ENCODE measurements at regions not wholly inside any gene's neighbourhood (a gene's known extent, or its start where the extent isn't known, plus 50 kb on each side); places are given as distances from the start of the nearest gene placed in this dataset.

DNA sequence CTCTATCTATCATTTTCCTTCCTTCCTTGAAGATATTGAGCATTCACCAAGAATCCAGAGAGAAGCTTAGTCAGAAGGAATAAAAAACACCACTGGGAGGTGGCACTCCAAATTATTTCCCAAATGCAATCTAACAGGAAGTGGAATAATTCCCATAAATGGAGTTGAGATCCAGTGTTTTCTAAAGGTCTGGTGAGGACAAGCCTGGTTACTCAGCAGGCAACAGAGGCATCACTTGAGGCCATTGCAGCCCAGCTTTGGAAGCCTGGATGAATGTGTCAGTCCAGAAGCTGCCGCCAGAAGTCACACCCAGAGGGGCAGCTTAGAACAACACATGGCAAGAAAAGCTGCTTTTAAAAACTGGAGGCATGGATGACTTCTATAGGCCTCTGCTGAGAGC lies 288.9 kb upstream of the KLF6 start:
- no peaks in the 10 kb centered on the region for H3K9me3 ChIP-seq (ENCODE audit: insufficient read depth, low read length)
- H2AFZ ChIP-seq (ENCODE audit: low read depth, low read length, severe bottlenecking): no peak overlapping the region
- no peak overlapping the region for H3K4me3 ChIP-seq (ENCODE audit: insufficient read depth, low read length, poor library complexity, severe bottlenecking)
- H3F3A ChIP-seq (ENCODE audit: insufficient read depth): no peaks in the 10 kb centered on the region
- H3K9me2 ChIP-seq (replicated peaks; ENCODE audit: insufficient read depth, low read length): no peaks in the 10 kb centered on the region
- H3K4me2 ChIP-seq (ENCODE audit: low read depth, low read length, poor library complexity, severe bottlenecking): no peak overlapping the region
- no peaks in the 10 kb centered on the region for H3K79me2 ChIP-seq (ENCODE audit: insufficient read depth, low read length)
- TF ChIP-seq, protein P1, sequence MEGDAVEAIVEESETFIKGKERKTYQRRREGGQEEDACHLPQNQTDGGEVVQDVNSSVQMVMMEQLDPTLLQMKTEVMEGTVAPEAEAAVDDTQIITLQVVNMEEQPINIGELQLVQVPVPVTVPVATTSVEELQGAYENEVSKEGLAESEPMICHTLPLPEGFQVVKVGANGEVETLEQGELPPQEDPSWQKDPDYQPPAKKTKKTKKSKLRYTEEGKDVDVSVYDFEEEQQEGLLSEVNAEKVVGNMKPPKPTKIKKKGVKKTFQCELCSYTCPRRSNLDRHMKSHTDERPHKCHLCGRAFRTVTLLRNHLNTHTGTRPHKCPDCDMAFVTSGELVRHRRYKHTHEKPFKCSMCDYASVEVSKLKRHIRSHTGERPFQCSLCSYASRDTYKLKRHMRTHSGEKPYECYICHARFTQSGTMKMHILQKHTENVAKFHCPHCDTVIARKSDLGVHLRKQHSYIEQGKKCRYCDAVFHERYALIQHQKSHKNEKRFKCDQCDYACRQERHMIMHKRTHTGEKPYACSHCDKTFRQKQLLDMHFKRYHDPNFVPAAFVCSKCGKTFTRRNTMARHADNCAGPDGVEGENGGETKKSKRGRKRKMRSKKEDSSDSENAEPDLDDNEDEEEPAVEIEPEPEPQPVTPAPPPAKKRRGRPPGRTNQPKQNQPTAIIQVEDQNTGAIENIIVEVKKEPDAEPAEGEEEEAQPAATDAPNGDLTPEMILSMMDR (IDR thresholded peaks at IDR 0.05; ENCODE audit: insufficient read depth, low read length, poor library complexity, severe bottlenecking): no peak
- no peak for TF ChIP-seq EZH2phosphoT487 (conservative IDR thresholded peaks at IDR 0.05; ENCODE audit: low read length)
- no peaks in the 10 kb centered on the region for H3K36me3 ChIP-seq (ENCODE audit: low read length)
- H3K27me3 ChIP-seq (ENCODE audit: low read length): no peaks in the 10 kb centered on the region
- no peak overlapping the region for H3K9ac ChIP-seq (ENCODE audit: low read length)
- H4K20me1 ChIP-seq (ENCODE audit: low read depth, low read length): no peaks in the 10 kb centered on the region
- no peak overlapping the region for H3K27ac ChIP-seq (ENCODE audit: low read depth, low read length)

- Histone ChIP-seq H3K9me3 (ENCODE audit: insufficient read depth, low read length) (no peaks in the 10 kb centered on the region), H3K9ac (ENCODE audit: low read length) (no peak overlapping the region), H3K36me3 (ENCODE audit: low read length) (no peaks in the 10 kb centered on the region), H3F3A (ENCODE audit: insufficient read depth) (no peaks in the 10 kb centered on the region), H4K20me1 (ENCODE audit: low read depth, low read length) (no peaks in the 10 kb centered on the region), H3K27me3 (ENCODE audit: low read length) (no peaks in the 10 kb centered on the region), H3K79me2 (ENCODE audit: insufficient read depth, low read length) (no peaks in the 10 kb centered on the region), H3K9me2 (replicated peaks; ENCODE audit: insufficient read depth, low read length) (no peaks in the 10 kb centered on the region), H3K4me2 (ENCODE audit: low read depth, low read length, poor library complexity, severe bottlenecking) (no peak overlapping the region), H2AFZ (ENCODE audit: low read depth, low read length, severe bottlenecking) (no peak overlapping the region), H3K27ac (ENCODE audit: low read depth, low read length) (no peak overlapping the region), H3K4me3 (ENCODE audit: insufficient read depth, low read length, poor library complexity, severe bottlenecking) (no peak overlapping the region)
- no peak for TF ChIP-seq EZH2phosphoT487 (conservative IDR thresholded peaks at IDR 0.05; ENCODE audit: low read length)
- TF ChIP-seq, protein P1 (IDR thresholded peaks at IDR 0.05; ENCODE audit: insufficient read depth, low read length, poor library complexity, severe bottlenecking): no peak
Measured at GRCh38 chr10:4070921-4071660, 286.1 kb upstream of the KLF6 start.

DNA sequence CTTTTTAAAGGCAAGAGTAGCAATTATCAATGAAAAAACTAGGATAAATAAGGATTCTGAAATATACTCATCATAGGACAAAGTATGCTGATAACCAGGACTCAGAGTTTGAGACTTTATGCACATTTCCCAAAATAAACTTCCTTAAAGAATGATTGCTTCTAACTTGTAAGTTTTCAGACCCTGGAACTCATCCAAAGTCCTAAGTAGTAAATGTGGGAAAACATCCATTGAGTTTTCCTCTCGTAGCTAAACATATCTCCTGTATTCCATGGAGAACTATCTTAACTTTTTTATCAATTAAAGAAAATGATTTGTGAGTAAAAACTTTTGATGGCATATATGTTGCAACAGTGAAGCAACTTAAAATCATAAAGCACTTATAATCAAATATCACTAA lies 285.2 kb upstream of the KLF6 start:
- no peak overlapping the region for H3K4me3 ChIP-seq (ENCODE audit: insufficient read depth, low read length, poor library complexity, severe bottlenecking)
- TF ChIP-seq, protein P1 (IDR thresholded peaks at IDR 0.05; ENCODE audit: insufficient read depth, low read length, poor library complexity, severe bottlenecking): no peak
- no peak for TF ChIP-seq EZH2phosphoT487 (conservative IDR thresholded peaks at IDR 0.05; ENCODE audit: low read length)
- H3K27ac ChIP-seq (ENCODE audit: low read depth, low read length): no peak overlapping the region
- H3K79me2 ChIP-seq (ENCODE audit: insufficient read depth, low read length): no peaks in the 10 kb centered on the region
- H3K27me3 ChIP-seq (ENCODE audit: low read length): no peaks in the 10 kb centered on the region
- no peaks in the 10 kb centered on the region for H3F3A ChIP-seq (ENCODE audit: insufficient read depth)
- H4K20me1 ChIP-seq (ENCODE audit: low read depth, low read length): no peaks in the 10 kb centered on the region
- H3K9ac ChIP-seq (ENCODE audit: low read length): no peak overlapping the region
- H3K4me2 ChIP-seq (ENCODE audit: low read depth, low read length, poor library complexity, severe bottlenecking): no peak overlapping the region
- H2AFZ ChIP-seq (ENCODE audit: low read depth, low read length, severe bottlenecking): no peak overlapping the region
- H3K9me3 ChIP-seq (ENCODE audit: insufficient read depth, low read length): no peaks in the 10 kb centered on the region
- H3K36me3 ChIP-seq (ENCODE audit: low read length): no peaks in the 10 kb centered on the region
- H3K9me2 ChIP-seq (replicated peaks; ENCODE audit: insufficient read depth, low read length): no peaks in the 10 kb centered on the region
